Panc1 (cell line): ENCODE measurements at regions not wholly inside any gene's neighbourhood (a gene's known extent, or its start where the extent isn't known, plus 50 kb on each side); places are given as distances from the start of the nearest gene placed in this dataset.

ENCODE experiments used
- POLR2AphosphoS5 ChIP-seq: IDR thresholded peaks from 2 replicates; pipeline ENCODE4 v1.6.1; 2012; ENCODE audit warnings: mild to moderate bottlenecking, low read depth, low read length, moderate library complexity
- SIN3A ChIP-seq: IDR thresholded peaks from 2 replicates; pipeline ENCODE4 v1.6.1; 2012; ENCODE audit warnings: low read depth, mild to moderate bottlenecking, low read length, moderate library complexity, borderline replicate concordance; ENCODE audit not compliant: insufficient read depth
- TF ChIP-seq, protein P1 (sequence below): fragments of 450-650 bp; IDR thresholded peaks from 2 replicates; pipeline ENCODE4 v1.5.1; 2017; ENCODE audit warnings: mild to moderate bottlenecking
- TF ChIP-seq, protein P2 (sequence below), 2 experiments: IDR thresholded peaks; 2 replicates each; pipeline ENCODE4 v1.6.1; 2011 to 2012; ENCODE audit warnings: low read depth in 2 of 2, control low read depth in 1 of 2, low read length in 1 of 2, mild to moderate bottlenecking in 1 of 2, moderate library complexity in 1 of 2; ENCODE audit not compliant: insufficient read depth in 1 of 2

DNA sequence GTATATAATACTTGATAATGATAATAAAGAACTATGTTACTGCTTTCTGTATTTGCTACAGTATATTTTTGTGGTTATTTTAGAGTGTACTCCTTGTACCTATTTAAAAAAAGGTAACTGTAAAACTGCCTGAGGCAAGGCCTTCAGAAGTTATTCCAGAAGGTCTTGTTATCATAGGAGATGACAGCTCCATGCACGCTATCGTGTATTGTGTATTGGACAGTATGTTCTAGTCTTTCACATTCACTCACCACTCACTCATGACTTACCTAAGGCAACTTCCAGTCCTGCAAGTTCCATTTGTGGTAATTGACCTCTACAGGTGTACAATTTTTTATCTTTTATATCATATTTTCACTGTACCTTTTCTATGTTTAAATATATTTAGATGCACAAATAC lies 100.7 kb downstream of the ARL4A start:
- TF ChIP-seq, protein P1, sequence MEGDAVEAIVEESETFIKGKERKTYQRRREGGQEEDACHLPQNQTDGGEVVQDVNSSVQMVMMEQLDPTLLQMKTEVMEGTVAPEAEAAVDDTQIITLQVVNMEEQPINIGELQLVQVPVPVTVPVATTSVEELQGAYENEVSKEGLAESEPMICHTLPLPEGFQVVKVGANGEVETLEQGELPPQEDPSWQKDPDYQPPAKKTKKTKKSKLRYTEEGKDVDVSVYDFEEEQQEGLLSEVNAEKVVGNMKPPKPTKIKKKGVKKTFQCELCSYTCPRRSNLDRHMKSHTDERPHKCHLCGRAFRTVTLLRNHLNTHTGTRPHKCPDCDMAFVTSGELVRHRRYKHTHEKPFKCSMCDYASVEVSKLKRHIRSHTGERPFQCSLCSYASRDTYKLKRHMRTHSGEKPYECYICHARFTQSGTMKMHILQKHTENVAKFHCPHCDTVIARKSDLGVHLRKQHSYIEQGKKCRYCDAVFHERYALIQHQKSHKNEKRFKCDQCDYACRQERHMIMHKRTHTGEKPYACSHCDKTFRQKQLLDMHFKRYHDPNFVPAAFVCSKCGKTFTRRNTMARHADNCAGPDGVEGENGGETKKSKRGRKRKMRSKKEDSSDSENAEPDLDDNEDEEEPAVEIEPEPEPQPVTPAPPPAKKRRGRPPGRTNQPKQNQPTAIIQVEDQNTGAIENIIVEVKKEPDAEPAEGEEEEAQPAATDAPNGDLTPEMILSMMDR, result no peak
- TF ChIP-seq POLR2AphosphoS5 (no peak), SIN3A (no peak)
- TF ChIP-seq, protein P2, sequence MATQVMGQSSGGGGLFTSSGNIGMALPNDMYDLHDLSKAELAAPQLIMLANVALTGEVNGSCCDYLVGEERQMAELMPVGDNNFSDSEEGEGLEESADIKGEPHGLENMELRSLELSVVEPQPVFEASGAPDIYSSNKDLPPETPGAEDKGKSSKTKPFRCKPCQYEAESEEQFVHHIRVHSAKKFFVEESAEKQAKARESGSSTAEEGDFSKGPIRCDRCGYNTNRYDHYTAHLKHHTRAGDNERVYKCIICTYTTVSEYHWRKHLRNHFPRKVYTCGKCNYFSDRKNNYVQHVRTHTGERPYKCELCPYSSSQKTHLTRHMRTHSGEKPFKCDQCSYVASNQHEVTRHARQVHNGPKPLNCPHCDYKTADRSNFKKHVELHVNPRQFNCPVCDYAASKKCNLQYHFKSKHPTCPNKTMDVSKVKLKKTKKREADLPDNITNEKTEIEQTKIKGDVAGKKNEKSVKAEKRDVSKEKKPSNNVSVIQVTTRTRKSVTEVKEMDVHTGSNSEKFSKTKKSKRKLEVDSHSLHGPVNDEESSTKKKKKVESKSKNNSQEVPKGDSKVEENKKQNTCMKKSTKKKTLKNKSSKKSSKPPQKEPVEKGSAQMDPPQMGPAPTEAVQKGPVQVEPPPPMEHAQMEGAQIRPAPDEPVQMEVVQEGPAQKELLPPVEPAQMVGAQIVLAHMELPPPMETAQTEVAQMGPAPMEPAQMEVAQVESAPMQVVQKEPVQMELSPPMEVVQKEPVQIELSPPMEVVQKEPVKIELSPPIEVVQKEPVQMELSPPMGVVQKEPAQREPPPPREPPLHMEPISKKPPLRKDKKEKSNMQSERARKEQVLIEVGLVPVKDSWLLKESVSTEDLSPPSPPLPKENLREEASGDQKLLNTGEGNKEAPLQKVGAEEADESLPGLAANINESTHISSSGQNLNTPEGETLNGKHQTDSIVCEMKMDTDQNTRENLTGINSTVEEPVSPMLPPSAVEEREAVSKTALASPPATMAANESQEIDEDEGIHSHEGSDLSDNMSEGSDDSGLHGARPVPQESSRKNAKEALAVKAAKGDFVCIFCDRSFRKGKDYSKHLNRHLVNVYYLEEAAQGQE (IDR thresholded peaks at IDR 0.05; ENCODE audit: insufficient read depth in 1 of 2, low read depth in 2 of 2, low read length in 1 of 2), result no peak
